Peyer's patch (tissue), 4 donors: ENCODE measurements at regions not wholly inside any gene's neighbourhood (a gene's known extent, or its start where the extent isn't known, plus 50 kb on each side); places are given as distances from the start of the nearest gene placed in this dataset.

Source experiments
- DNase-seq, 3 donors: peaks; one replicate each; pipeline ENCODE4 v3.0.0-alpha.2; 2017 to 2019
- H3K27ac ChIP-seq, 4 donors: fragments of 200-600 bp; sonication (generic); one replicate each; pipeline ENCODE4 v1.5.1; 2016 to 2019
- H3K27me3 ChIP-seq, 2 donors: fragments of 200-600 bp; sonication (generic); one replicate each; pipeline ENCODE4 v1.5.1; 2019
- H3K36me3 ChIP-seq, 3 donors: fragments of 200-600 bp; sonication (generic); one replicate each; pipeline ENCODE4 v1.5.1; 2016 to 2019
- H3K4me1 ChIP-seq, 4 donors: fragments of 200-600 bp; sonication (generic); one replicate each; pipeline ENCODE4 v1.5.1; 2016 to 2019
- H3K4me3 ChIP-seq, 4 donors: fragments of 200-600 bp; sonication (generic); 1 replicate in 3 of 4; 2 replicates in 1 of 4; pipeline ENCODE4 v1.5.1; 2016 to 2019; ENCODE audit warnings: mild to moderate bottlenecking in 1 of 4
- H3K9me3 ChIP-seq, 4 donors: fragments of 200-600 bp; sonication (generic); one replicate each; pipeline ENCODE4 v1.5.1; 2016 to 2019; ENCODE audit warnings: mild to moderate bottlenecking in 1 of 4
- CTCF ChIP-seq, 6 experiments: fragments of 450-650 bp in 4 of 6; fragments of 200-600 bp in 2 of 6; sonication (generic) in 1 of 6; IDR thresholded peaks; one replicate each; pipeline ENCODE4 v1.5.1; 2017 to 2019; ENCODE audit warnings: antibody characterized with exemption in 6 of 6, mild to moderate bottlenecking in 3 of 6, moderate library complexity in 1 of 6
- POLR2A ChIP-seq, 2 donors: fragments of 450-650 bp; IDR thresholded peaks; one replicate each; pipeline ENCODE4 v1.5.1; 2017; ENCODE audit warnings: antibody characterized with exemption in 2 of 2, mild to moderate bottlenecking in 2 of 2, moderate library complexity in 2 of 2

GRCh38 chr18:55748227-55748738 is 160.3 kb upstream of the TCF4 start:
- no peak for TF ChIP-seq CTCF (IDR thresholded peaks at IDR 0.05)
- no peak for TF ChIP-seq POLR2A (IDR thresholded peaks at IDR 0.05)
- no peak overlapping the region for H3K4me3 ChIP-seq
- H3K27me3 ChIP-seq = no peaks in the 10 kb centered on the region
- DNase-seq = no peak
- no peaks in the 10 kb centered on the region for H3K9me3 ChIP-seq
- no peaks in the 10 kb centered on the region for H3K36me3 ChIP-seq
- H3K4me1 ChIP-seq = no peaks in the 10 kb centered on the region
- H3K27ac ChIP-seq = no peak overlapping the region

DNA sequence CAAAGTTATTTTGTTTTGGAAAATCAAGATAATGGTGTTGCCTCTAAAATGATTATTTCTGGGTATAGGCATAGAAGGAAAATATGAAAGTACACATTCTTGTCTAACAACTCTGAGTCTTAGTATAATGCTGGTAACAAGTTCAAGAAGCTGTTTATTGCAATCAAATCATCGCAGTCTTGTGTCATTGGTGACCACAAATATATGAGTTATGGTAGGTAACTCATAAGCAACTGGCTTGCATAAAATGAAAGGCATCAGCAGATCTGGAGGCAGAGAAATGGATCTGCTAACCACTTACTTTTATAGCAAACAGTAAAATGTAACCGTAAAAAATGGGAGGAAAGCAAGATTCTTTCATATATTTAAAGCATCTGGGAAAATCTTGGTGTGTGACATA is 156.2 kb upstream of the TCF4 start:
- Histone ChIP-seq H3K4me1 (no peaks in the 10 kb centered on the region), H3K4me3 (no peak overlapping the region), H3K27ac (no peak overlapping the region), H3K36me3 (no peaks in the 10 kb centered on the region), H3K27me3 (no peaks in the 10 kb centered on the region), H3K9me3 (no peaks in the 10 kb centered on the region)
- no peak for DNase-seq
- TF ChIP-seq POLR2A (IDR thresholded peaks at IDR 0.05) (no peak), CTCF (IDR thresholded peaks at IDR 0.05) (no peak)

DNA sequence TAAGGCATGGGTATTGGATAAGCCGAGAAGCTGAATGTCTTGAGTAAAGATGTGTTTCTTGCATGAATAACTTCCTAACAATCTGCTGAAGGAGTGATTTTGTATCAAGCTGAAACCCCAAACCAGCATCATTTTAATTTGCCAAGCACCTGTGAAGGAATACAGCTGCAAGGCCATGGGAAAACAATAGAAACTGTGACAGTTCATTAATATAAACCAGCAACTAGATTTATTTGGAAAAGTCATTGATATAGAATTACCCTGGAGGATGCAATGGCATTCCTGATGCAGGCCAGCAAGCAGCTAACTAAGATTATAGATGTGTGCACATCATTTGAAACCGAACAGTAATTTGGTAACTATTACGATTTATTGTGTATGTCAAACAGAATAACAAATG is 155.7 kb upstream of the TCF4 start:
- Histone ChIP-seq H3K27me3 (no peaks in the 10 kb centered on the region), H3K27ac (no peak overlapping the region), H3K36me3 (no peaks in the 10 kb centered on the region), H3K4me1 (no peaks in the 10 kb centered on the region), H3K4me3 (no peak overlapping the region), H3K9me3 (no peaks in the 10 kb centered on the region)
- DNase-seq = no peak
- no peak for TF ChIP-seq CTCF (IDR thresholded peaks at IDR 0.05)
- no peak for TF ChIP-seq POLR2A (IDR thresholded peaks at IDR 0.05)

- no peaks in the 10 kb centered on the region for H3K27me3 ChIP-seq
- TF ChIP-seq CTCF (IDR thresholded peaks at IDR 0.05) = no peak
- TF ChIP-seq POLR2A (IDR thresholded peaks at IDR 0.05) = no peak
- DNase-seq = no peak
Observed at GRCh38 chr18:55743133-55743532, 155.1 kb upstream of the TCF4 start.

GRCh38 chr18:55739488-55739887 is 151.5 kb upstream of the TCF4 start:
- Histone ChIP-seq H3K27ac (no peak overlapping the region), H3K4me1 (no peaks in the 10 kb centered on the region), H3K36me3 (no peaks in the 10 kb centered on the region), H3K4me3 (no peak overlapping the region), H3K9me3 (no peaks in the 10 kb centered on the region), H3K27me3 (no peaks in the 10 kb centered on the region)
- TF ChIP-seq CTCF (IDR thresholded peaks at IDR 0.05) (no peak), POLR2A (IDR thresholded peaks at IDR 0.05) (no peak)
- no peak for DNase-seq

More at GRCh38 chr18:55743133-55743532, 155.1 kb upstream of the TCF4 start:
- no peak overlapping the region for H3K27ac ChIP-seq
- H3K36me3 ChIP-seq = no peaks in the 10 kb centered on the region
- no peak overlapping the region for H3K4me3 ChIP-seq
- no peaks in the 10 kb centered on the region for H3K4me1 ChIP-seq
- no peaks in the 10 kb centered on the region for H3K9me3 ChIP-seq
